Endothelial cell (in vitro differentiated cells): ENCODE measurements at regions not wholly inside any gene's neighbourhood (a gene's known extent, or its start where the extent isn't known, plus 50 kb on each side); places are given as distances from the start of the nearest gene placed in this dataset.
"Not testable (repeated sequence)": the region's sequence is repeated elsewhere in the genome, so short reads cannot be mapped to it uniquely, and the experiment has no call there.

Experiments used
- DNase-seq: peaks from one replicate; pipeline ENCODE4 v3.0.0; 2021; ENCODE audit warnings: low spot score
- H3K27ac Mint-ChIP-seq: one replicate; pipeline ENCODE4 v1.8.0; 2021; ENCODE audit warnings: mixed read lengths, inconsistent platforms; ENCODE audit not compliant: unreplicated experiment
- H3K27me3 Mint-ChIP-seq: one replicate; pipeline ENCODE4 v1.8.0; 2021; ENCODE audit warnings: mild to moderate bottlenecking, moderate library complexity, mixed read lengths, inconsistent platforms; ENCODE audit not compliant: unreplicated experiment
- H3K36me3 Mint-ChIP-seq: one replicate; pipeline ENCODE4 v1.8.0; 2021; ENCODE audit warnings: mild to moderate bottlenecking, low read depth, mixed read lengths, inconsistent platforms; ENCODE audit not compliant: unreplicated experiment
- H3K4me1 Mint-ChIP-seq: one replicate; pipeline ENCODE4 v1.8.0; 2021; ENCODE audit warnings: mild to moderate bottlenecking, mixed read lengths, inconsistent platforms; ENCODE audit not compliant: unreplicated experiment
- H3K4me3 Mint-ChIP-seq: one replicate; pipeline ENCODE4 v1.8.0; 2021; ENCODE audit warnings: mild to moderate bottlenecking, mixed read lengths, inconsistent platforms; ENCODE audit not compliant: unreplicated experiment
- H3K9me3 Mint-ChIP-seq: one replicate; pipeline ENCODE4 v1.8.0; 2021; ENCODE audit warnings: mixed read lengths, inconsistent platforms; ENCODE audit not compliant: unreplicated experiment
- CTCF ChIP-seq: fragments of 200-600 bp; sonication (generic); IDR thresholded peaks from one replicate; pipeline ENCODE4 v1.5.0; 2021; ENCODE audit warnings: antibody characterized with exemption; ENCODE audit not compliant: unreplicated experiment

- peaks cover 10% of the 10 kb centered on the region for H3K36me3 Mint-ChIP-seq
- no peak overlapping the region for H3K4me3 Mint-ChIP-seq
- peaks cover 3% of the 10 kb centered on the region for H3K27me3 Mint-ChIP-seq
- peak overlapping the region; percentile 67 for H3K27ac Mint-ChIP-seq
- peaks cover 16% of the 10 kb centered on the region for H3K4me1 Mint-ChIP-seq
- DNase-seq: no peak
- no peak for TF ChIP-seq CTCF
- no peaks in the 10 kb centered on the region for H3K9me3 Mint-ChIP-seq
Observed at GRCh38 chr14:71247106-71247505, 339.8 kb downstream of the PCNX1 start.

GRCh38 chr14:71248194-71248593 is 340.9 kb downstream of the PCNX1 start:
- H3K36me3 Mint-ChIP-seq: peaks cover 10% of the 10 kb centered on the region
- peaks cover 16% of the 10 kb centered on the region for H3K4me1 Mint-ChIP-seq
- no peak for DNase-seq
- TF ChIP-seq CTCF: no peak
- no peaks in the 10 kb centered on the region for H3K9me3 Mint-ChIP-seq
- H3K27ac Mint-ChIP-seq: no peak overlapping the region
- peaks cover 3% of the 10 kb centered on the region for H3K27me3 Mint-ChIP-seq
- H3K4me3 Mint-ChIP-seq: no peak overlapping the region

- no peak for DNase-seq
- no peak for TF ChIP-seq CTCF
- Mint-ChIP-seq H3K36me3 (peaks cover 14% of the 10 kb centered on the region), H3K4me1 (peaks cover 12% of the 10 kb centered on the region), H3K9me3 (no peaks in the 10 kb centered on the region), H3K4me3 (no peak overlapping the region), H3K27me3 (no peaks in the 10 kb centered on the region), H3K27ac (no peak overlapping the region)
Observed at GRCh38 chr14:71250347-71250746, 343.1 kb downstream of the PCNX1 start.

- TF ChIP-seq CTCF: no peak
- no peaks in the 10 kb centered on the region for H3K27me3 Mint-ChIP-seq
- H3K36me3 Mint-ChIP-seq: peaks cover 15% of the 10 kb centered on the region
Observed at GRCh38 chr14:71250791-71251190, 343.5 kb downstream of the PCNX1 start.

GRCh38 chr14:71254091-71254719 is 346.9 kb downstream of the PCNX1 start:
- not testable (repeated sequence) for H3K27me3 Mint-ChIP-seq, H3K4me3 Mint-ChIP-seq, DNase-seq, H3K9me3 Mint-ChIP-seq, H3K4me1 Mint-ChIP-seq, H3K27ac Mint-ChIP-seq
- H3K36me3 Mint-ChIP-seq: peaks cover 11% of the 10 kb centered on the region

More at GRCh38 chr14:71250791-71251190, 343.5 kb downstream of the PCNX1 start:
- no peaks in the 10 kb centered on the region for H3K9me3 Mint-ChIP-seq
- H3K4me3 Mint-ChIP-seq: no peak overlapping the region
- no peak for DNase-seq
- H3K27ac Mint-ChIP-seq: no peak overlapping the region
- peaks cover 12% of the 10 kb centered on the region for H3K4me1 Mint-ChIP-seq
